Endothelial cell (in vitro differentiated cells): ENCODE measurements at regions not wholly inside any gene's neighbourhood (a gene's known extent, or its start where the extent isn't known, plus 50 kb on each side); places are given as distances from the start of the nearest gene placed in this dataset.

ENCODE experiments used
- DNase-seq: peaks from one replicate; pipeline ENCODE4 v3.0.0; 2021; ENCODE audit warnings: low spot score
- H3K27ac Mint-ChIP-seq: one replicate; pipeline ENCODE4 v1.8.0; 2021; ENCODE audit warnings: mixed read lengths, inconsistent platforms; ENCODE audit not compliant: unreplicated experiment
- H3K27me3 Mint-ChIP-seq: one replicate; pipeline ENCODE4 v1.8.0; 2021; ENCODE audit warnings: mild to moderate bottlenecking, moderate library complexity, mixed read lengths, inconsistent platforms; ENCODE audit not compliant: unreplicated experiment
- H3K36me3 Mint-ChIP-seq: one replicate; pipeline ENCODE4 v1.8.0; 2021; ENCODE audit warnings: mild to moderate bottlenecking, low read depth, mixed read lengths, inconsistent platforms; ENCODE audit not compliant: unreplicated experiment
- H3K4me1 Mint-ChIP-seq: one replicate; pipeline ENCODE4 v1.8.0; 2021; ENCODE audit warnings: mild to moderate bottlenecking, mixed read lengths, inconsistent platforms; ENCODE audit not compliant: unreplicated experiment
- H3K4me3 Mint-ChIP-seq: one replicate; pipeline ENCODE4 v1.8.0; 2021; ENCODE audit warnings: mild to moderate bottlenecking, mixed read lengths, inconsistent platforms; ENCODE audit not compliant: unreplicated experiment
- H3K9me3 Mint-ChIP-seq: one replicate; pipeline ENCODE4 v1.8.0; 2021; ENCODE audit warnings: mixed read lengths, inconsistent platforms; ENCODE audit not compliant: unreplicated experiment
- CTCF ChIP-seq: fragments of 200-600 bp; sonication (generic); IDR thresholded peaks from one replicate; pipeline ENCODE4 v1.5.0; 2021; ENCODE audit warnings: antibody characterized with exemption; ENCODE audit not compliant: unreplicated experiment

- TF ChIP-seq CTCF, result no peak
- DNase-seq, result no peak
- no peaks in the 10 kb centered on the region for H3K36me3 Mint-ChIP-seq
- no peak overlapping the region for H3K27ac Mint-ChIP-seq
- no peaks in the 10 kb centered on the region for H3K9me3 Mint-ChIP-seq
- peaks cover 4% of the 10 kb centered on the region for H3K4me1 Mint-ChIP-seq
- no peak overlapping the region for H3K4me3 Mint-ChIP-seq
- peaks cover 4% of the 10 kb centered on the region for H3K27me3 Mint-ChIP-seq
Measured at GRCh38 chr9:86802900-86803673, 144.2 kb downstream of the GAS1 start.

- peaks cover 4% of the 10 kb centered on the region for H3K4me1 Mint-ChIP-seq
- no peak overlapping the region for H3K27ac Mint-ChIP-seq
- H3K36me3 Mint-ChIP-seq, result no peaks in the 10 kb centered on the region
- DNase-seq, result no peak
- peaks cover 7% of the 10 kb centered on the region for H3K27me3 Mint-ChIP-seq
- no peaks in the 10 kb centered on the region for H3K9me3 Mint-ChIP-seq
- TF ChIP-seq CTCF, result no peak
- H3K4me3 Mint-ChIP-seq, result no peak overlapping the region
Measured at GRCh38 chr9:86801246-86801645, 146.1 kb downstream of the GAS1 start.

GRCh38 chr9:86800681-86801080, 146.6 kb downstream of the GAS1 start:
- Mint-ChIP-seq H3K4me1 (peaks cover 4% of the 10 kb centered on the region), H3K9me3 (no peaks in the 10 kb centered on the region), H3K4me3 (no peak overlapping the region), H3K36me3 (no peaks in the 10 kb centered on the region), H3K27ac (no peak overlapping the region), H3K27me3 (peaks cover 7% of the 10 kb centered on the region)
- no peak for TF ChIP-seq CTCF
- no peak for DNase-seq

DNA sequence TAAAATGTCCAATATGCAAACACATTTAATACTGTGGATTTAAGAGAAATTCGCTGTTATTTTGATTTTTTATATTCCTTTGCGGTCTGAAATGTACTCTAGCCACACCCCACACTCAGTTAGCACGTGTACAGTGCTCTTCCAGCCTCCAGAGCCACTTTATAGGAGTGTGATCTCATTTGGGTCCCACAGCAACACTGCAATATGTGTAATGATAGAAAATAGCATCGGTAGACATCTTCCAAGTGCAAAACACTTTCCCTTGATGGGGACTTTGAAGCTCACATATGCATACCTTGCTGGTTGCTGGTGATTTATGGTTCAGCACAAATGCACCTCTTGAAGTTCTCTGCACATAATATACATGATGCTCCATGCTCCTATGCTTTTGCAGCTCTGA, 148.3 kb downstream of the GAS1 start:
- TF ChIP-seq CTCF, result no peak
- peaks cover 2% of the 10 kb centered on the region for H3K4me1 Mint-ChIP-seq

DNA sequence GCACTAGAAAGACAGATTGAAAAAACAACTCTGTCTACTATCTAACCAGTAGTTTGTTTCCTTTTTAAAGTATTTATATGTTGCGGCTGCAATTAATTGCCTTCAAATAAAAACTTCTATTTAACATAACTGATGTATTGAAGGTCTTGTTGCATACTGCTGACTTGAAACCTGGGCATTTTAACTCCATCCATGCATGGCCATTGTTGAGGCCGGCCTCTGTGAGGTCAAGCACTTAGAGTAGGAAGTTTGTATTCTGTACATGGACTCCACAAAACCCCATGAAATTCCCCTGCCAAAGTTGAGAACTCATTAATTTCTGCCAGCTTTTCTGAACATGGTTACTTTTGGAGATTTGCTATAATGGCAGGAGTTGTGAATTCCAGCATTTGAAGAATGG, 150.6 kb downstream of the GAS1 start:
- peaks cover 3% of the 10 kb centered on the region for H3K27me3 Mint-ChIP-seq
- H3K27ac Mint-ChIP-seq, result no peak overlapping the region
- H3K4me3 Mint-ChIP-seq, result no peak overlapping the region
- DNase-seq, result no peak
- no peaks in the 10 kb centered on the region for H3K36me3 Mint-ChIP-seq
- H3K9me3 Mint-ChIP-seq, result no peaks in the 10 kb centered on the region
- H3K4me1 Mint-ChIP-seq, result no peaks in the 10 kb centered on the region
- no peak for TF ChIP-seq CTCF

More for the DNA sequence above, 148.3 kb downstream of the GAS1 start:
- no peak for DNase-seq
- no peaks in the 10 kb centered on the region for H3K36me3 Mint-ChIP-seq
- H3K9me3 Mint-ChIP-seq, result no peaks in the 10 kb centered on the region
- no peak overlapping the region for H3K4me3 Mint-ChIP-seq
- H3K27ac Mint-ChIP-seq, result no peak overlapping the region
- H3K27me3 Mint-ChIP-seq, result peaks cover 6% of the 10 kb centered on the region
